Neural cell (in vitro differentiated cells): ENCODE measurements at regions not wholly inside any gene's neighbourhood (a gene's known extent, or its start where the extent isn't known, plus 50 kb on each side); places are given as distances from the start of the nearest gene placed in this dataset.

Experiments
- CTCF ChIP-seq: fragments of 450-650 bp; IDR thresholded peaks from 2 replicates; pipeline ENCODE4 v1.5.1; 2014; ENCODE audit warnings: antibody characterized with exemption, mild to moderate bottlenecking, moderate library complexity; ENCODE audit not compliant: poor library complexity, severe bottlenecking
- EP300 ChIP-seq: fragments of 450-650 bp; conservative IDR thresholded peaks from 2 replicates; pipeline ENCODE4 v1.6.1; 2014; ENCODE audit warnings: antibody characterized with exemption, mild to moderate bottlenecking, moderate library complexity; ENCODE audit not compliant: poor library complexity, severe bottlenecking
- EZH2 ChIP-seq: fragments of 200-600, 300-800 bp; shearing (Covaris generic), sonication (generic); IDR thresholded peaks from 2 replicates; pipeline ENCODE4 v1.6.1; 2014; ENCODE audit warnings: antibody characterized with exemption, low read length, borderline replicate concordance, mild to moderate bottlenecking; ENCODE audit not compliant: insufficient read depth, poor library complexity, severe bottlenecking
- MXI1 ChIP-seq: fragments of 450-650 bp; conservative IDR thresholded peaks from 2 replicates; pipeline ENCODE4 v1.6.1; 2014; ENCODE audit warnings: antibody characterized with exemption, mild to moderate bottlenecking; ENCODE audit not compliant: poor library complexity, severe bottlenecking
- RAD21 ChIP-seq: fragments of 450-650 bp; conservative IDR thresholded peaks from 2 replicates; pipeline ENCODE4 v1.6.1; 2014; ENCODE audit warnings: antibody characterized with exemption, mild to moderate bottlenecking, moderate library complexity

GRCh38 chr4:32778938-32779337 lies 2058.8 kb downstream of the PCDH7 start:
- TF ChIP-seq CTCF = no peak
- no peak for TF ChIP-seq EZH2
- no peak for TF ChIP-seq EP300
- no peak for TF ChIP-seq RAD21
- TF ChIP-seq MXI1 = no peak
